Amygdala (tissue), 56 donors: ENCODE measurements at regions not wholly inside any gene's neighbourhood (a gene's known extent, or its start where the extent isn't known, plus 50 kb on each side); places are given as distances from the start of the nearest gene placed in this dataset.
A peak's percentile ranks its signal among the peaks of the same experiment; 100 is the strongest.

ENCODE experiments used
- DNase-seq, 56 donors: peaks; one replicate each; lab custom pipeline; 2025; lab: John Stamatoyannopoulos, UW

- no peak for DNase-seq
Measured at GRCh38 chr12:4969405-4969804, 59.7 kb downstream of the KCNA1 start.

- DNase-seq = no peak
Measured at GRCh38 chr12:4974217-4974616, 64.5 kb downstream of the KCNA1 start.

GRCh38 chr12:4975574-4975973, 65.9 kb downstream of the KCNA1 start:
- no peak for DNase-seq

- no peak for DNase-seq
Measured at GRCh38 chr12:4977102-4977501, 66.6 kb upstream of the KCNA5 start.

- peak in 1 of 56 donors; percentile 20 for DNase-seq
Measured at GRCh38 chr12:4978737-4979136, 64.9 kb upstream of the KCNA5 start.

GRCh38 chr12:4979737-4980136, 63.9 kb upstream of the KCNA5 start:
- no peak for DNase-seq

GRCh38 chr12:4984344-4984743, 59.3 kb upstream of the KCNA5 start:
- peak in 1 of 56 donors; percentile 14 for DNase-seq

- DNase-seq = peak in 8 of 56 donors; percentile 9 to 39 (median 18)
Measured at GRCh38 chr12:4984971-4985370, 58.7 kb upstream of the KCNA5 start.

- DNase-seq = no peak
Measured at GRCh38 chr12:4985820-4986219, 57.9 kb upstream of the KCNA5 start.

GRCh38 chr12:4987076-4988046, 56.3 kb upstream of the KCNA5 start:
- no peak for DNase-seq

- no peak for DNase-seq
Measured at GRCh38 chr12:4991373-4991772, 52.3 kb upstream of the KCNA5 start.

GRCh38 chr12:4991801-4992200, 51.9 kb upstream of the KCNA5 start:
- DNase-seq = no peak

- DNase-seq = no peak
Measured at GRCh38 chr12:4992871-4993270, 50.8 kb upstream of the KCNA5 start.
